Smooth muscle cell (in vitro differentiated cells): ENCODE measurements at regions not wholly inside any gene's neighbourhood (a gene's known extent, or its start where the extent isn't known, plus 50 kb on each side); places are given as distances from the start of the nearest gene placed in this dataset.

ENCODE experiments used
- DNase-seq: peaks from one replicate; lab custom pipeline; 2025; ENCODE audit not compliant: unreplicated experiment; lab: John Stamatoyannopoulos, UW
- H2AFZ ChIP-seq: fragments of 200-600 bp; sonication (generic); 2 replicates; pipeline ENCODE4 v1.6.0; 2016; ENCODE audit warnings: antibody characterized with exemption, low read depth, mild to moderate bottlenecking
- H3F3A ChIP-seq: fragments of 200-600 bp; sonication (generic); 2 replicates; pipeline ENCODE4 v1.6.0; 2017; ENCODE audit warnings: antibody characterized with exemption, low read depth
- H3K27ac ChIP-seq: fragments of 200-600 bp; sonication (generic); 2 replicates; pipeline ENCODE4 v1.5.1; 2016; ENCODE audit warnings: low read depth, mild to moderate bottlenecking
- H3K27me3 ChIP-seq: fragments of 200-600 bp; sonication (generic); 2 replicates; pipeline ENCODE4 v1.6.1; 2016; ENCODE audit warnings: low read depth, mild to moderate bottlenecking
- H3K36me3 ChIP-seq: fragments of 200-600 bp; sonication (generic); 2 replicates; pipeline ENCODE4 v1.5.1; 2016; ENCODE audit warnings: low read depth
- H3K4me1 ChIP-seq: fragments of 200-600 bp; sonication (generic); 2 replicates; pipeline ENCODE4 v1.5.1; 2016; ENCODE audit warnings: low read depth
- H3K4me2 ChIP-seq: fragments of 200-600 bp; sonication (generic); 2 replicates; pipeline ENCODE4 v1.6.0; 2016; ENCODE audit warnings: mild to moderate bottlenecking
- H3K4me3 ChIP-seq: fragments of 200-600 bp; sonication (generic); 2 replicates; pipeline ENCODE4 v1.5.1; 2016; ENCODE audit warnings: mild to moderate bottlenecking
- H3K79me2 ChIP-seq: fragments of 200-600 bp; sonication (generic); 2 replicates; pipeline ENCODE4 v1.6.0; 2016; ENCODE audit warnings: low read depth, mild to moderate bottlenecking
- H3K9ac ChIP-seq: fragments of 200-600 bp; sonication (generic); 2 replicates; pipeline ENCODE4 v1.6.0; 2016; ENCODE audit warnings: low read depth
- H3K9me3 ChIP-seq: fragments of 200-600 bp; sonication (generic); replicated peaks from 2 replicates; pipeline ENCODE4 v1.5.1; 2016; ENCODE audit warnings: low read depth
- H4K20me1 ChIP-seq: fragments of 200-600 bp; sonication (generic); 2 replicates; pipeline ENCODE4 v1.6.0; 2016; ENCODE audit warnings: low read depth
- WGBS: methylation state at CpG from one replicate; pipeline ENCODE4 v1.1.7; 2016; ENCODE audit warnings: low lambda C conversion rate; 5-methylcytosine and 5-hydroxymethylcytosine counted together
- TF ChIP-seq, protein P1 (sequence below): fragments of 200-600 bp; sonication (generic); IDR thresholded peaks from 2 replicates; pipeline ENCODE4 v1.5.1; 2017; ENCODE audit warnings: borderline replicate concordance, mild to moderate bottlenecking, antibody characterized with exemption; ENCODE audit not compliant: insufficient read depth, poor library complexity, severe bottlenecking

DNA sequence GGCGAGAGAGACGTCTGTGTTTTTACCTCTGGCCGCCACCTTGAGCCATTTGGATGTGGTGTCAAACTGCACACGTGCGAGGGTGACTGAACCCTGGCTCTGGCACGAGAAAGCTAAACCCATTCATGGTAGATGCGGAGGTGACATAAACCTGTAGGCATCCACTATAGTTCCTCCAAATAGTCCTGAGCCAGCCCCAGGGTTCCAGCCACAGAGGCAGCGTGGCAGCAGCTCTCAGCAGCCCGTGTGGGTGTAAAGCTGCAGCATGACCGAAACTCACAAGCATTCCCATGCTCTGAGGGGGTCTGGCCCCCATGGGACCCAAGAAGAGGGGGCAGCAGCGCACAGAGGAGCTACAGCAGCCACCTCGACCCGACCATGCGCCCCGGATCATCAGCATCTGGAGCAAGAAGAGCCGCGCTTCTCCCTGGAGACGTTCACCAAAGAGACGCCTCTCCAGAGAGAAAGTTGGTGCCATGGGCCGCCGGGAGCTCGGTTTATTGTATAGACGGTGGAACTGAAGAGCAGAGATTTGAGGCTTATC is 303.8 kb upstream of the IRX4 start:
- DNase-seq: no peak
- WGBS: 89% methylated on average over 23 of the region's 23 CpGs
- Histone ChIP-seq H3F3A (no peaks in the 10 kb centered on the region), H3K36me3 (no peaks in the 10 kb centered on the region), H4K20me1 (no peaks in the 10 kb centered on the region), H3K9ac (no peak overlapping the region), H3K9me3 (no peaks in the 10 kb centered on the region), H3K27ac (no peak overlapping the region), H3K27me3 (peaks cover 12% of the 10 kb centered on the region), H3K4me3 (no peak overlapping the region), H3K4me1 (no peaks in the 10 kb centered on the region), H3K79me2 (no peaks in the 10 kb centered on the region), H3K4me2 (no peak overlapping the region), H2AFZ (no peak overlapping the region)
- TF ChIP-seq, protein P1, sequence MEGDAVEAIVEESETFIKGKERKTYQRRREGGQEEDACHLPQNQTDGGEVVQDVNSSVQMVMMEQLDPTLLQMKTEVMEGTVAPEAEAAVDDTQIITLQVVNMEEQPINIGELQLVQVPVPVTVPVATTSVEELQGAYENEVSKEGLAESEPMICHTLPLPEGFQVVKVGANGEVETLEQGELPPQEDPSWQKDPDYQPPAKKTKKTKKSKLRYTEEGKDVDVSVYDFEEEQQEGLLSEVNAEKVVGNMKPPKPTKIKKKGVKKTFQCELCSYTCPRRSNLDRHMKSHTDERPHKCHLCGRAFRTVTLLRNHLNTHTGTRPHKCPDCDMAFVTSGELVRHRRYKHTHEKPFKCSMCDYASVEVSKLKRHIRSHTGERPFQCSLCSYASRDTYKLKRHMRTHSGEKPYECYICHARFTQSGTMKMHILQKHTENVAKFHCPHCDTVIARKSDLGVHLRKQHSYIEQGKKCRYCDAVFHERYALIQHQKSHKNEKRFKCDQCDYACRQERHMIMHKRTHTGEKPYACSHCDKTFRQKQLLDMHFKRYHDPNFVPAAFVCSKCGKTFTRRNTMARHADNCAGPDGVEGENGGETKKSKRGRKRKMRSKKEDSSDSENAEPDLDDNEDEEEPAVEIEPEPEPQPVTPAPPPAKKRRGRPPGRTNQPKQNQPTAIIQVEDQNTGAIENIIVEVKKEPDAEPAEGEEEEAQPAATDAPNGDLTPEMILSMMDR: no peak

DNA sequence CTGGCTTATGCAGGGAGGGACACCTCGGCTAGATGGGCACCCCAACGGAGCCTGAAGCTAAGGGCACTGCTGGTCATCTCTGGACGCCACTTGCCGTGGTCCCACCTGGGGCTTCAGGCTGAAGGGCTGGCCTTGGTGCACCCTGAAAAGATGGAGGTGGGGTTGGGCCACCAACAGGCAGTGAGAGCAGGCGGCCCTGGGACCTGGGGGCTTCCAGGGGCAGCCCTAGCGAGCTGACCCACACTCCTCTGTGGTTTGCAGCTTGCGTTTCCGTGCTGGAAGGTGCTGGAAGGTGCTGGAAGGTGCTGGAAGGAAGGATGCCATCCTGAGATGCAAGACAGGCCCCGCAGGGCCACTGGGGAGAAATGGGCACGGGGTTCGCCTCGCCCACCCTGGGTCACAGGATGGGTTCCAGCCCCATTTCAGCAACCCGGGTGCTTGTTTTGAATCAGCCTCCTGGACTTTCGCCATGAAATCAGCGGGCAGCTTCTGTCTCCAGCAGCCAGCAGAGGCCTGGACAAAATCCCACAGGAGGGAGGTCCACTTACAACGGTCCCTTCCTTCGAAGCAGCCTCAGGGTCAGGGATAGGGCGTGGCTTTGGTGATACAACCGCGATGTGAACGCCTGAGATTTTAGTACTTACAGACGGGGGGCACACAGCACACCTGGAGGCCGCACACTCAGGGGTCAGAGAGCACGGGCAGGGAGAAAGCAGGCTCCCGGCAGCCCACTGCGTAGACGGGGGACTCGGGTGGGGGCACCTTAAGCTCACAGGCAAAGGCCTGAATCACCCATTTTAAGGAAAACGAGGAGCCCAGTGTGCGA is 303.1 kb upstream of the IRX4 start:
- TF ChIP-seq, protein P1: no peak
- H3K9me3 ChIP-seq: no peaks in the 10 kb centered on the region
- no peaks in the 10 kb centered on the region for H3K4me1 ChIP-seq
- 91% methylated on average over 30 of the region's 30 CpGs for WGBS
- peaks cover 12% of the 10 kb centered on the region for H3K27me3 ChIP-seq
- no peaks in the 10 kb centered on the region for H3K79me2 ChIP-seq
- no peak overlapping the region for H2AFZ ChIP-seq
- no peak overlapping the region for H3K27ac ChIP-seq
- no peak overlapping the region for H3K4me3 ChIP-seq
- H3K36me3 ChIP-seq: no peaks in the 10 kb centered on the region
- no peak for DNase-seq
- no peak overlapping the region for H3K9ac ChIP-seq
- H3K4me2 ChIP-seq: no peak overlapping the region
- no peaks in the 10 kb centered on the region for H3F3A ChIP-seq
- H4K20me1 ChIP-seq: no peaks in the 10 kb centered on the region

DNA sequence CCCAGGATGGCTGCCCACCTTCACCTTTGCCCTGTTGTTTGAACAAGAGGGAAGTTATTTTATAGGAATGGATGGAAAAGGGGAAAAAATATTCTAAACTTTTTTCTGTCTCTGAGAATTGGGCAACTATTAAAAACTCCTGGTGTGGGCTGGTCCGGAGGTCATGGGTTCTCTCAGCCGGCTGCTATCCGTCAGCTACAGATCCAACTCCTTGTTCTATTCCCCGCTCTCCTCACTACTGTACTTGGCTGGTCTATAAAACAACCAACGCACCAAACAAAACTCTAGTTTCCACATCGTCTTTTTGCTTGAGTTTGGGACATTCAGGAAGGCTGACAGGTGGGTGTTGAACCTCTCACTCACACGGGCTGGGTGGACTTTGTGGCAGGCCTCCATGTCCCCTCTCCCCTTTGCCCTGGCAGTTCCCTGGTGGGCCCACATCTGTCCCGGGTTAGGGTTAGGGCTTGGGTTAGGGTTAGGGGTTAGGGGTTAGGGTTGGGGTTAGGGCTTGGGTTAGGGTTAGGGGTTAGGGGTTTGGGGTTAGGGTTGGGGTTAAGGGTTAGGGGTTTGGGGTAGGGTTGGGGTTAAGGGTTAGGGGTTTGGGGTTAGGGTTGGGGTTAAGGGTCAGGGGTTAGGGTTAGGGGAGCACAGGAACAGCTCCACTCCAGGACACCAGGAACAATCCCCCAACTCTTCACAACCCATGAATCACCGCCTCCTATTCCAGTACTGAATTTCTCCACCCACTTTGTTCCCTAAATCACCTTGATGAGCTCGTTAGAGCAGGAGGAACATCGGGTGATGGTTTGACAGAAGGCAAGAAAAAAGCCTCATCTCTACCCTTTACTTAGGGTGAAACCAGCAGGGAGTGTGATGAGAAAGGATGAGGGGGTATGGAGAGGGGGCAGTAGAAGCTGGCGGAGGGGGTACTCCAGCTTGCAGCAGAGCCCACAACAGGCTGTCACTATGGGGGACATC is 302.1 kb upstream of the IRX4 start:
- Histone ChIP-seq H4K20me1 (no peaks in the 10 kb centered on the region), H3K36me3 (no peaks in the 10 kb centered on the region), H3K4me3 (no peak overlapping the region), H3K4me1 (no peaks in the 10 kb centered on the region), H2AFZ (no peak overlapping the region), H3K9ac (no peak overlapping the region), H3K79me2 (no peaks in the 10 kb centered on the region), H3F3A (no peaks in the 10 kb centered on the region), H3K27me3 (peaks cover 10% of the 10 kb centered on the region), H3K27ac (no peak overlapping the region), H3K4me2 (no peak overlapping the region), H3K9me3 (no peaks in the 10 kb centered on the region)
- 83% methylated on average over 12 of the region's 12 CpGs for WGBS
- TF ChIP-seq, protein P1: no peak
- no peak for DNase-seq
